ENCODE measurements at regions not wholly inside any gene's neighbourhood (a gene's known extent, or its start where the extent isn't known, plus 50 kb on each side); places are given as distances from the start of the nearest gene placed in this dataset.
"Not testable (repeated sequence)": the region's sequence is repeated elsewhere in the genome, so short reads cannot be mapped to it uniquely, and the experiment has no call there.

DNA sequence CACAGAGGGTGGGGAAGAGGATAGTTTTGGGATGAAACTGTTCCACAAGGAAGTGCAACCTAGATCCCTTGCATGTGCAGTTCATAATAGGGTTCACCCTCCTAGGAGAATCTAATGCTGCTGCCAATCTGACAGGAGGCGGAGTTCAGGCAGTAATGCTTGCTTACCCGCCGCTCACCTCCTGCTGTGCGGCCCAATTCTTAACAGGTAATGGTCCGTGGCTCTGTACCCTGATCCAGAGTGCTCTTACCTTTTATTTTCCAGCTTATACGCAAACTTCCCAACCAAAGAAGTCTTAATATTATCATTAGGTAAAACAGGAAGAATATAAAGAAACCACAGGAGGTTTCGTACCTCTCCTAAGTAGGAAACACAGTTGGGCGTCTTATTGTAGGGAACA is 82.7 kb upstream of the CD302 start:
- DNase-seq (ENCODE audit: low spot score): no peak

DNA sequence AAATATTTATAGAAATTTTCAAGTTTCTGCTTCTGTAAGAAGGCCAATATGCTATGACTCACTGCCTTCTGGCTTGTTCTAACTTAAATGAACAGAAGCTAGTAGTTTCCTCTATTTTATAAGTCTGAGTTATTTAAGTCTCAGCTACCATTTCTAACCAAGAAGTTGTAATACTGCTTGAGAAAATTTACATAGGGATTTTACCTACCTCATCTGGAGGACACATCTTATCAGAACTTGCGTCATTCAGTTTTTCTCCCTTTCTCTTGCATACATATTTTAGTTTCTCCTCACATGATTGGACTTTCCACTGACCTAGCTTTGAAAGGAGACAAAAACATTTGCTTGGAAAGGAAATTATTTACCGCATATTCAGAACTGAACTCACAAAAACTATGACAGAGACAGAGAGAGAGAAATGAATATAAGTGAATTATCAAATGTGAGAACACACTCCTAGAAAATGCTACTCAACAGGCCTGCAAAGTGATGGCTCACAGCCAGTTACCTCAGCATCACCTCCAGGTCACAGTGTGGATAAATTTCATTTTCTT is 81.1 kb upstream of the CD302 start:
- no peak for DNase-seq (ENCODE audit: low spot score)

DNA sequence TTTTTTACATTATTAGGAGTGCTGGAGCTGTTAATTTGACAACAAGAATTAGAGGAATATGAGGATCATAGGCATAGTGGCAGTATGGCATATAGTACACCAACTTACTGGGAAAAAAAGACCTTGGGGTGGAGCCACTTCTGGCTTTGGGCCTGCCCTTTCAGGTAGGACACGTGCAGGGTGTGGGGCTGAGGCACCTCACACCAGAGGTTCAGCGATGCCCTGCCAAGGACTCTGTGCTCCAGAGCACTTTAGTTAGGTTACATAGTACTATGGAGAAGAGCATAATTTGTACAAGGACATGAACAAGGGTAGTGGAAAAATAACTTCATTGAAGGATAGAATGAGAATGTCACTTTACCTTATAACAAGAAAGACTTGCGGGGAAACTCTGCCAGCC is 77.1 kb upstream of the CD302 start:
- no peak for DNase-seq (ENCODE audit: low spot score)

DNA sequence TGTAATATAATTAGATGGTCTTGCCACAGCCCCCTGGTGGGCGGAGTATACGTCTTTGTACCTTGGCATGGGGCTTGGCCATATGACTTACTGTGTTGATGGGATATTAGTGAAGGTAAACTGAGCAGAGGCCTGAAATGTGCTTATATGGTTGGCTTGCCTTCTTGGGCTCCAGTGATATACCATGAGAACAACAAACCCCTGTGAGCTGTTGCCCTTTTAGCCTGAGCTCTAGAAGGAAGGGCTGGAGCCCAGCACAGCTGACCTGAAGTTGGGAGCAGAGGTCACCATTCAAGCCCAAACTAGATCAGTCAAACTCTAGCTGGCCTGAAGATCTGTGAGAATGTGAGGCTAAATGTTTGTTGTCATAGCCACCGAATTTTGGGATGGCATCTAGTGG is 75.2 kb upstream of the CD302 start:
- no peak for DNase-seq (ENCODE audit: low spot score)

DNA sequence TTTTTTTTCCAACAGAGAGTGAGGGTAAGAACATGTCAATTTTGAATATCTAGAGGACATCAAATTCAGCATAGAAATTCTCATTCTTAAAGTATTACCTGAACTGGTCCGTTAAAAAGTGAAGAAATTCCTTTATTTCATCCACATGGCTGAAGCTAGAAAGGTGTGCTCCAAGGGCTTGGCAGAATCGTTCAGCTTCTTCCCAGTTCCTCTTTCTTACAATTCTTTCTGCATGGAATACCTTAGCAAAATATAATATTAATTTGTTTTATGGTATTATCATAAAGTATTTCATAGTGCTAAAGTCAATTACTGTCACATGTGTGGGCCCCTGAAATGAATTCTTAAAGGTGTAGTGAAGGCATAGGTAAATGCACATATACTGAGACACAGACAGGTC is 74.3 kb upstream of the CD302 start:
- no peak for DNase-seq (ENCODE audit: low spot score)

DNA sequence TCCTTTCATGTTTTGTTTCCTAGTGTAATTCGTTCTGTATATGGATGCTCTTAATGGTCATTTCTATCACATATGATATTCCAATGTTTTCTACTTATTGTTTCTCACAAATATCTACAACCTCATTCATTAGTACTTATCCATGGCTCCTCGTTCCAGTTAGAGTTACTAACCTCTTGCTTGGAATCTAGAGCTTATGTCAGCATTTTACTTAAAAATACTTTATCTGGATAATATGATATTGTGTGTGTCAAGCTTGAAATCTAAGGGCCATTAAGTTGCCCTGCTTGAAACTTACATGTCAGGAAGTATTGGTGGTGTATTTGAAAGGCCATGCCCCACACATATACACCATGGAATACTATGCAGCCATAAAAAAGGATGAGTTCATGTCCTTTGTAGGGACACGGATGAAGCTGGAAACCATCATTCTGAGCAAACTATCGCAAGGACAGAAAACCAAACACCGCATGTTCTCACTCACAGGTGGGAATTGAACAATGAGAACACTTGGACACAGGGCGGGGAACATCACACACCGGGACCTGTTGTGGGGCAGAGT is 70.7 kb upstream of the CD302 start:
- not testable (repeated sequence) for DNase-seq (ENCODE audit: low spot score)

DNA sequence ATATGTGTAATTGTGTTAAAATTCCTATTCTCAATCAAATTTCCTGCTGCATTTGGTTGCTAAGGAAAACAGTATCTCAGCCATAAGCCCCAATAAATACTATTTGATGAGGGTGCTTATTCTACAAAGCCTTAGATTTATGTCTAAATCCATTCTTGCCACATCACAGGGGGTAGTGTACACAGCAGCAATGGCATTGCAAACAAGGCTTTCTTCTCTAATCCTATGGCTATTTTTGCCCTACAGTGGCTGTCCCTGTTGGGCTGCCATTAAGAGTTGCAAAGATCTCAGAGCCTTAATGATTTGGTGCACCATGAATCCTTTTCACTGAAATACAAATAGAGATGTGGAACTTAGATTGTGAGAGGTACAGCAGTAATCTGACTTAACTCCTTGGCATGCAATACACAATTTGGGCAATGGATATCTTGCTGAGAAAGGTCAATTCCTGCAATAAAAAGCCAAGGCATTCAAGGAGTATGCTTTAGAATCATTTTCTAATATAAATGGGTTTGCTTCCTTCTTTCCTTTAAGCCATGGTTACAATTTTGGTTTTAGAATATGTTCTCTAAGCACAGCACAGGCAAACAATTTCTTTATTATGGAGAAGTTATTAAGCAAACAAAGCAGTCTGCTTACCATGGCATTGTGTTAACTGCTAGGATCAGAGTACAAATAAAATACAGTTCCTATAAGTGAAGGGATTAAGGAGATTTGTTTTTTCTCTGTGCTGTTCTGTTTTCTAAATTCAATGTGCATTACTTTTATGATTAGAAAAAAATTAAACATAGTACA is 69.8 kb upstream of the CD302 start:
- no peak for DNase-seq (ENCODE audit: low spot score)

DNA sequence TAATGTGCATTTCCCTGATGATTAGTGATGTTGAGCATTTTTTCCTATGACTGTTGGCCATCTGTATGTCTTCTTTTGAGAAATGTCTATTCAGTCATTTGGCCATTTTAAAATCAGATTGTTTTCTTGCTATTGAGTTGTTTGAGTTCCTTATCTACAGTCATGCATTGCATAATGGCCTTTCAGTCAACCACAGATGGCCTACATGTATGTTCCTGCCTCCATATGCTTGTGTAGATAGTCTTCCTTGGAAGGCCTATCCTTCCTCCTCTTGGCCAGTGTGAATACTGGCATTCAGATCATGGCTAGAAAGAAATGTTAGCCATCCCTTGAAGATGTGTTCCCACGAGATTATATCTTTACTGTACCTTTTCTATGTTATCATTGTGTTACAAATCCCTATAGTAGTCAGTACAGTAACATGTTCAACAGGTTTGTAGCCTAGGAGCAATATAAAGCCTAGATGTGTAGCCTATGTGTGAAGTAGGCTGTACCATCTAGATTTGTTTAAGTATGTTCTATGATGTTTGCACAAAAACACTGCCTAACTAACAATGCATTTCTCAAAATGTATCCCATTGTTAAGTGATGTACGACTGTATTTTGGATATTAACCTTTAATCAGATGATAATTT is 65.6 kb upstream of the CD302 start:
- no peak for DNase-seq (ENCODE audit: low spot score)

DNA sequence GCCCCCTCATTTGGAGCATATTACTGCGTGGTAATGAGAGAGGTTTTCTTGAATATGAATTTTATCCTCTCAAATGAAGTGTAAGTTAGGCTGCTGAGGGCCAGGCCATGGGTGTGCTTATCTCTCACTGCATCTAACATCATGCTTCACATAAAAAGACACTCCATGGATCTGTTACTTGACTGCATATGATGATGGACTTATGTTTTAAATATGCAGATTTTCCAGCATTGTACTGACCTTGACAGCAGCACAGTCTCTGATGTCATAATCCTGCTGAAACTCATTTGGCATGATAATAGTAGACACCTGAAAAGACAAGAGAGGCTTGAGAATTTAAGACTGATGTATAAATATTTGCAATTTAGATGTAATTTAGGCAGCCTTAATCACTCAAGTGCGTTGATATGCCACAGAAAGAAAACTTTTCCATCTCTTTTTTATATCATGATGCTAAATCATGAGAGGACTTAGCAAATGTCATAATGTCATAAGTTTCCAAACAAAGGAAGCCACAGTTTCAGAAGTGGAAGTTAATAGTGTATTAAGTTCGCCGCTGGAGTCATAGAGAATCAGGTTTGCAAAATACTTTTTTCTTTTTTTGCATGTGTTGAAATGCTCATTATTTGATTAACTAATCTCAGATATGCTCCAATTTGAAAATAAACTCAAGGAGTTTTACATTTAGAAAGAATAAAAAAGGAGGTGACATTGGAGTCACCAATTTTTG is 62.7 kb upstream of the CD302 start:
- DNase-seq (ENCODE audit: low spot score): no peak

- no peak for DNase-seq (ENCODE audit: low spot score)
Measured at GRCh38 chr2:159859583-159859982, 61.6 kb upstream of the CD302 start.

DNA sequence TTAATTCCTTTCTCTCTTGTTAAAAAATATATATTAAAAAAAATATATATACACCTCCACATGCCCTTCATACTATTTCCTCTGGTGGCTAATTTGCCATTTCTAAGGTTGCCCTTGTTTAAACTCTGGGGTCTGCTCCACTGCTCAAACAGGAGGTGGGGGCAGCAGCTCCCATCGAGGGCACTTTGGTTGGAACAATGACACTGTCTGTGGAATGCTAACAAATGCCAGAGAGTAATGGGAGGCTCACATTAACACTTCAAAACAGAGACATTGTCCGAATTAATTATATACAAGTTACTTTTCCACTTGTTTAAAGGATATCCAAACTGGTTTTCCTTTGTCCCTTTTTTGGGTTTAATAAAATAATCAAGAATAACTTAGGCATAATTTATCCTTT is 58.8 kb upstream of the CD302 start:
- DNase-seq (ENCODE audit: low spot score): no peak

DNA sequence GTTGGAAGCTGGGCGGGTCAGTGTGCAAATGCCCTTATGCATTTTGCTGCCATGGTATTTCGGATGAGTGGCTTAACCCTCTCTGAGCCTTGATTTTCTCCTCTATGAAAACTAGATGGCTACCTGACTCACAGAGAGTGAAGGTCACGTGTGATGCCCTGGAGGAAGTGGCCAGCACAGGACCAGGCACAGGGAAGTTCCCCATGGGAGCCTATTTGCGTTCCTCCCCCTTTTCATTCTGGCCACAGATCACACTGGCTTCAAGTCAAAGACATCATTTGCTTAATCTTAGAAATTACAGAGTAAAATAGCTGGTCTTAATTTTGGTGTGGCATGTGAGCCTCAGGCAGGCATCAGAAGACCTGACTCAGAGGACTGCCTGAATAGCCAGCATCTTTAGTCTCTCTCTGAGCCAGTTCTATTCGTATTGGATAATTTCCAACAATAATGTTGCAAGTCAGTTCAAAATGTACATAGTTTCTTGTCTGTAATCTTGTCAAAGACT is 57.6 kb upstream of the CD302 start:
- DNase-seq (ENCODE audit: low spot score): no peak

DNA sequence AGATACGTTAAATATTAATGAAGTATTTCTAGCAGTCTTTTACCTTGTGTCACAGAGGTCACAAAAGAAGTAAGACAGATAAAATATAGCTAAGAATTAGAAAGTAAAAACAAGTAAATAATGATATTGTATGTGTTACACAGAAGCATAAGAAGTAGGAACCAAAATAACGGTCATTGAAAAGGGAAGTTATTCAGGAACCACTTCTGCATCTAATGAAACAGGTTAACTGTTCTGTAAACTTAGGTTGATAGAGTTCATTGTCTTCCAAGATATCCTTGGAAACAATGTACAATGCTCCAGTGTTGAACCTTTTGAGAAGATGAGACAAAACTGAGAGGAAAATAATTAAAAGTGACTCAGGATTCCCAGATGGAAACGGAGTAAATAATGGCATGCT is 57.1 kb upstream of the CD302 start:
- DNase-seq (ENCODE audit: low spot score): no peak

GRCh38 chr2:159854481-159854880 is 56.5 kb upstream of the CD302 start:
- no peak for DNase-seq (ENCODE audit: low spot score)

- peak; percentile 41 for DNase-seq (ENCODE audit: low spot score)
Measured at GRCh38 chr2:159853101-159853500, 55.1 kb upstream of the CD302 start.

- DNase-seq (ENCODE audit: low spot score): no peak
Measured at GRCh38 chr2:159851941-159852340, 53.9 kb upstream of the CD302 start.

DNA sequence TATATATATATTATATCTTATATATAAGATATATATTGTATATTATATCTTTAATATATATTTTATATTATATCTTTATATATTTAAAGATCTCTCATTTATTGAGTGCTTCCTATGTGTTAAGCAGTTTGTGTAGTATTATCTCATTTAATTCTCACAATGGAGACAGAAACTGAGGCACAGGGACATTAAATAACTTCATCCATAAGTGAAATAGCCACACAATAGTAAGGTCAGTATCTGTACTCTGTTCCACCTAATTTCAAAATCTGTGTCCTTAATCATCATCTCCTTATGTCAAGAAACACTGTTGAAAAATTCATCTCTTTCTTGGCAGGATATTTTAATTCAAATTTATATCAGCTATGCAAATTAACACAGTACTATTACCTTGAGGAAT is 52.8 kb upstream of the CD302 start:
- no peak for DNase-seq (ENCODE audit: low spot score)

GRCh38 chr2:159849160-159849813 is 51.3 kb upstream of the CD302 start:
- DNase-seq (ENCODE audit: low spot score): no peak

Measured in putamen (tissue), 1 donor.